SK-N-SH (cell line): ENCODE measurements at regions not wholly inside any gene's neighbourhood (a gene's known extent, or its start where the extent isn't known, plus 50 kb on each side); places are given as distances from the start of the nearest gene placed in this dataset.

Source experiments
- CHD2 ChIP-seq: fragments of 150-350 bp; IDR thresholded peaks from 2 replicates; pipeline ENCODE4 v1.6.1; 2018; ENCODE audit warnings: low read length; ENCODE audit not compliant: partially characterized antibody
- CTCF ChIP-seq: fragments of 200-600 bp; sonication (generic); IDR thresholded peaks from 2 replicates; pipeline ENCODE4 v1.6.1; 2017; ENCODE audit warnings: antibody characterized with exemption, mild to moderate bottlenecking, moderate library complexity
- EP300 ChIP-seq, 2 experiments: IDR thresholded peaks; 2 replicates each; pipeline versions ENCODE4 v1.4.0 to v1.6.1; 2012; ENCODE audit warnings: borderline replicate concordance in 1 of 2, low read depth in 1 of 2, low read length in 1 of 2
- FOXJ3 ChIP-seq: sonication (generic); formaldehyde crosslinking; IDR thresholded peaks from 2 replicates; pipeline ENCODE4 v1.5.1; 2020; ENCODE audit warnings: mild to moderate bottlenecking, missing genetic modification reagents
- MXI1 ChIP-seq: IDR thresholded peaks from 2 replicates; pipeline ENCODE4 v1.6.1; 2012; ENCODE audit warnings: mild to moderate bottlenecking, low read depth, low read length, improper control_type of control experiment
- NRF1 ChIP-seq: IDR thresholded peaks from 2 replicates; pipeline ENCODE4 v1.6.1; 2012; ENCODE audit warnings: low read depth, mild to moderate bottlenecking, low read length

DNA sequence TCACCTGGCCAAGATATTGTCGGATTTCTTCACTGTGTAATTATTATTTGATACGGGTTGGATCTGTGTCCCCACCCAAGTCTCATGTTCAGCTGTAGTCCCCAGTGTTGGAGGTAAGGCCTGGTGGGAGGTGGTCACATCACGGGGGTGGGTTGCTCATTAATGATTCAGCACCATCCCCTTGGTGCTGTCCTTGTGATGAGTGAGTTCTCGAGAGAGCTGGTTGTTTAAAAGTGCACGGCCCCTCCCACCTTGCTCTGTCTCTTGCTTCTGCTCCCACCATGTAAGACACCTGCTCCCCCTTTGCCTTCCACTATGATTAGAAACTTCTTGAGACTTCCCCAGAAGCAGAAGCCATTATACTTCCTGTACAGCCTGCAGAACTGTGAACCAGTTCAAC, 173.9 kb upstream of the PMEPA1 start:
- TF ChIP-seq CTCF (no peak), CHD2 (no peak), FOXJ3 (no peak), MXI1 (no peak), EP300 (IDR thresholded peaks at IDR 0.05; ENCODE audit: borderline replicate concordance in 1 of 2, low read depth in 1 of 2, low read length in 1 of 2) (no peak), NRF1 (no peak)
